Activated CD8-positive, alpha-beta T cell treated with anti-CD3 and anti-CD28 coated beads for 36 hours (primary cell): ENCODE measurements at regions not wholly inside any gene's neighbourhood (a gene's known extent, or its start where the extent isn't known, plus 50 kb on each side); places are given as distances from the start of the nearest gene placed in this dataset.

Source experiments
- ATAC-seq: fragments of 200-7000 bp; cut with Tn5 transposase; one replicate; pipeline ENCODE4 v1.10.0; 2021; ENCODE audit warnings: mild to moderate bottlenecking, moderate library complexity
- CTCF ChIA-PET: fragments of 350-600 bp; sonication (Branson Sonifier 250); formaldehyde crosslinking; loops from one replicate; lab custom pipeline; 2021; ENCODE audit warnings: antibody characterized with exemption; lab: Charles Lee
- POLR2A ChIA-PET: fragments of 350-600 bp; sonication (Branson Sonifier 250); formaldehyde crosslinking; loops from one replicate; lab custom pipeline; 2021; ENCODE audit warnings: antibody characterized with exemption; lab: Charles Lee
- DNase-seq: peaks from one replicate; pipeline ENCODE4 v3.0.0-alpha.2; 2020
- H3K27ac Mint-ChIP-seq: one replicate; pipeline ENCODE4 v1.8.0; 2021; ENCODE audit warnings: mild to moderate bottlenecking, mixed read lengths
- H3K27me3 Mint-ChIP-seq: one replicate; pipeline ENCODE4 v1.8.0; 2021; ENCODE audit warnings: mixed read lengths
- H3K36me3 Mint-ChIP-seq: one replicate; pipeline ENCODE4 v1.8.0; 2021; ENCODE audit warnings: low read depth, mixed read lengths
- H3K4me1 Mint-ChIP-seq: one replicate; pipeline ENCODE4 v1.8.0; 2021; ENCODE audit warnings: low read depth, mixed read lengths
- H3K4me3 Mint-ChIP-seq: one replicate; pipeline ENCODE4 v1.8.0; 2021; ENCODE audit warnings: mild to moderate bottlenecking, moderate library complexity, mixed read lengths
- H3K9me3 Mint-ChIP-seq: one replicate; pipeline ENCODE4 v1.8.0; 2021; ENCODE audit warnings: mixed read lengths
- CTCF ChIP-seq: fragments of 200-600 bp; IDR thresholded peaks from one replicate; pipeline ENCODE4 v1.8.0; 2022; ENCODE audit warnings: antibody characterized with exemption, mild to moderate bottlenecking
- intact Hi-C: fragments of 100-400 bp; cut with micrococcal nuclease; formaldehyde crosslinking; loops from one replicate; pipeline ENCODE4 v1.10.0; 2022

GRCh38 chr17:77022766-77023165, 118.0 kb upstream of the SEC14L1 start:
- no peak overlapping the region for H3K4me3 Mint-ChIP-seq
- no peak for DNase-seq
- ChIA-PET CTCF (interaction anchor here (1.1 to 2.9 kb wide), 3 partner anchors 11 to 44 kb away, joined by 3 to 14 read pairs (median 3); no protein-coding TSS in a partner anchor), POLR2A (no interaction called here)
- no peaks in the 10 kb centered on the region for H3K4me1 Mint-ChIP-seq
- no peaks in the 10 kb centered on the region for H3K9me3 Mint-ChIP-seq
- TF ChIP-seq CTCF, result no peak
- intact Hi-C loops, result no loop called here
- no peaks in the 10 kb centered on the region for H3K27me3 Mint-ChIP-seq
- H3K36me3 Mint-ChIP-seq, result no peaks in the 10 kb centered on the region
- H3K27ac Mint-ChIP-seq, result no peak overlapping the region
- ATAC-seq, result no peak

- intact Hi-C loops, result no loop called here
Measured at GRCh38 chr17:77025781-77026180, 115.0 kb upstream of the SEC14L1 start.

GRCh38 chr17:77027271-77027889, 113.4 kb upstream of the SEC14L1 start:
- no peak for TF ChIP-seq CTCF
- DNase-seq (no peak), ATAC-seq (no peak)
- H3K4me3 Mint-ChIP-seq, result no peak overlapping the region
- peaks cover 5% of the 10 kb centered on the region for H3K9me3 Mint-ChIP-seq
- H3K4me1 Mint-ChIP-seq, result no peaks in the 10 kb centered on the region
- no peak overlapping the region for H3K27ac Mint-ChIP-seq
- no peaks in the 10 kb centered on the region for H3K27me3 Mint-ChIP-seq
- POLR2A ChIA-PET, result no interaction called here
- intact Hi-C loops, result no loop called here
- CTCF ChIA-PET, result no interaction called here
- no peaks in the 10 kb centered on the region for H3K36me3 Mint-ChIP-seq

More at GRCh38 chr17:77025781-77026180, 115.0 kb upstream of the SEC14L1 start:
- H3K4me1 Mint-ChIP-seq, result no peaks in the 10 kb centered on the region
- ChIA-PET CTCF (no interaction called here), POLR2A (no interaction called here)
- TF ChIP-seq CTCF, result no peak
- no peaks in the 10 kb centered on the region for H3K9me3 Mint-ChIP-seq
- no peak overlapping the region for H3K4me3 Mint-ChIP-seq
- no peaks in the 10 kb centered on the region for H3K36me3 Mint-ChIP-seq
- ATAC-seq (no peak), DNase-seq (no peak)
- H3K27ac Mint-ChIP-seq, result no peak overlapping the region
- H3K27me3 Mint-ChIP-seq, result no peaks in the 10 kb centered on the region

GRCh38 chr17:77028900-77029299, 111.9 kb upstream of the SEC14L1 start:
- intact Hi-C loops, result no loop called here
- no peak for TF ChIP-seq CTCF
- POLR2A ChIA-PET, result no interaction called here
- H3K36me3 Mint-ChIP-seq, result no peaks in the 10 kb centered on the region
- H3K9me3 Mint-ChIP-seq, result peaks cover 5% of the 10 kb centered on the region
- DNase-seq (no peak), ATAC-seq (no peak)
- no peaks in the 10 kb centered on the region for H3K27me3 Mint-ChIP-seq
- no peak overlapping the region for H3K4me3 Mint-ChIP-seq
- H3K4me1 Mint-ChIP-seq, result no peaks in the 10 kb centered on the region
- CTCF ChIA-PET, result no interaction called here
- H3K27ac Mint-ChIP-seq, result no peak overlapping the region

- Mint-ChIP-seq H3K9me3 (peaks cover 5% of the 10 kb centered on the region), H3K27ac (no peak overlapping the region)
- intact Hi-C loops, result no loop called here
Measured at GRCh38 chr17:77032929-77033328, 107.8 kb upstream of the SEC14L1 start.

More at GRCh38 chr17:77032929-77033328, 107.8 kb upstream of the SEC14L1 start:
- ATAC-seq (no peak), DNase-seq (no peak)
- POLR2A ChIA-PET, result interaction anchor here (0.7 kb wide), 1 partner anchor 220 kb away, joined by 3 read pairs; no protein-coding TSS in a partner anchor
- CTCF ChIA-PET, result interaction anchor here (1.8 to 3.9 kb wide), 2 partner anchors 21 to 24 kb away, joined by 6 to 15 read pairs; no protein-coding TSS in a partner anchor
- H3K36me3 Mint-ChIP-seq, result no peaks in the 10 kb centered on the region
- no peak overlapping the region for H3K4me3 Mint-ChIP-seq
- no peaks in the 10 kb centered on the region for H3K4me1 Mint-ChIP-seq
- no peak for TF ChIP-seq CTCF
- H3K27me3 Mint-ChIP-seq, result peaks cover 15% of the 10 kb centered on the region
